ENCODE measurements at regions not wholly inside any gene's neighbourhood (a gene's known extent, or its start where the extent isn't known, plus 50 kb on each side); places are given as distances from the start of the nearest gene placed in this dataset.
A peak's percentile ranks its signal among the peaks of the same experiment; 100 is the strongest.
"Not testable (repeated sequence)": the region's sequence is repeated elsewhere in the genome, so short reads cannot be mapped to it uniquely, and the experiment has no call there.

GRCh38 chr5:159502116-159502515, 171.8 kb upstream of the IL12B start:
- not testable (repeated sequence) for DNase-seq (ENCODE audit: low spot score)

- DNase-seq (ENCODE audit: low spot score): no peak
Observed at GRCh38 chr5:159503236-159503635, 172.9 kb upstream of the IL12B start.

- no peak for DNase-seq (ENCODE audit: low spot score)
Observed at GRCh38 chr5:159504106-159504856, 174.0 kb upstream of the IL12B start.

GRCh38 chr5:159504857-159505304, 174.6 kb upstream of the IL12B start:
- DNase-seq (ENCODE audit: low spot score): no peak

GRCh38 chr5:159507055-159507454, 176.8 kb upstream of the IL12B start:
- no peak for DNase-seq (ENCODE audit: low spot score)

GRCh38 chr5:159507661-159508060, 177.4 kb upstream of the IL12B start:
- DNase-seq (ENCODE audit: low spot score): no peak

GRCh38 chr5:159508344-159508743, 178.1 kb upstream of the IL12B start:
- no peak for DNase-seq (ENCODE audit: low spot score)

GRCh38 chr5:159509002-159509660, 178.8 kb upstream of the IL12B start:
- DNase-seq (ENCODE audit: low spot score): no peak

GRCh38 chr5:159510282-159510681, 180.0 kb upstream of the IL12B start:
- no peak for DNase-seq (ENCODE audit: low spot score)

- DNase-seq (ENCODE audit: low spot score): no peak
Observed at GRCh38 chr5:159511570-159511969, 181.3 kb upstream of the IL12B start.

- DNase-seq (ENCODE audit: low spot score): no peak
Observed at GRCh38 chr5:159512064-159512463, 181.8 kb upstream of the IL12B start.

GRCh38 chr5:159514229-159514810, 184.0 kb upstream of the IL12B start:
- DNase-seq (ENCODE audit: low spot score): no peak

- DNase-seq (ENCODE audit: low spot score): no peak
Observed at GRCh38 chr5:159515197-159515596, 184.9 kb upstream of the IL12B start.

- peak; percentile 59 for DNase-seq (ENCODE audit: low spot score)
Observed at GRCh38 chr5:159515909-159516415, 185.7 kb upstream of the IL12B start.

GRCh38 chr5:159518371-159518770, 188.1 kb upstream of the IL12B start:
- DNase-seq (ENCODE audit: low spot score): no peak

- DNase-seq (ENCODE audit: low spot score): no peak
Observed at GRCh38 chr5:159519365-159519764, 189.1 kb upstream of the IL12B start.

GRCh38 chr5:159522841-159523240, 192.6 kb upstream of the IL12B start:
- DNase-seq (ENCODE audit: low spot score): no peak

GRCh38 chr5:159524279-159524678, 194.0 kb upstream of the IL12B start:
- DNase-seq (ENCODE audit: low spot score): not testable (repeated sequence)

- DNase-seq (ENCODE audit: low spot score): no peak
Observed at GRCh38 chr5:159525117-159525516, 194.8 kb upstream of the IL12B start.

GRCh38 chr5:159527546-159528254, 197.4 kb upstream of the IL12B start:
- DNase-seq (ENCODE audit: low spot score): no peak

GRCh38 chr5:159531554-159532105, 201.3 kb upstream of the IL12B start:
- no peak for DNase-seq (ENCODE audit: low spot score)

- DNase-seq (ENCODE audit: low spot score): no peak
Observed at GRCh38 chr5:159533197-159533596, 202.9 kb upstream of the IL12B start.

Measured in CD4-positive, alpha-beta T cell treated with Interleukin-6 at 100 ng/mL for 8 hours (primary cell).